ENCODE measurements at regions not wholly inside any gene's neighbourhood (a gene's known extent, or its start where the extent isn't known, plus 50 kb on each side); places are given as distances from the start of the nearest gene placed in this dataset.

GRCh38 chr15:34640661-34641060, 57.2 kb upstream of the GOLGA8B start:
- no peak for TF ChIP-seq GATA2 (IDR thresholded peaks at IDR 0.05; ENCODE audit: low read depth, low read length)
- no peak for TF ChIP-seq GATA3 (IDR thresholded peaks at IDR 0.05; ENCODE audit: low read depth, low read length)
